C1 segment of cervical spinal cord (tissue), 14 donors: ENCODE measurements at regions not wholly inside any gene's neighbourhood (a gene's known extent, or its start where the extent isn't known, plus 50 kb on each side); places are given as distances from the start of the nearest gene placed in this dataset.
"Not testable (repeated sequence)": the region's sequence is repeated elsewhere in the genome, so short reads cannot be mapped to it uniquely, and the experiment has no call there.

ENCODE experiments used
- DNase-seq, 14 donors: peaks; one replicate each; lab custom pipeline; 2025; lab: John Stamatoyannopoulos, UW

GRCh38 chr13:66237411-66238062 is 992.6 kb downstream of the PCDH9 start:
- DNase-seq: no peak

- no peak for DNase-seq
Measured at GRCh38 chr13:66234159-66234558, 996.0 kb downstream of the PCDH9 start.

- DNase-seq: not testable (repeated sequence)
Measured at GRCh38 chr13:66231958-66232357, 998.2 kb downstream of the PCDH9 start.

- no peak for DNase-seq
Measured at GRCh38 chr13:66225072-66225471, 1005.1 kb downstream of the PCDH9 start.

GRCh38 chr13:66224663-66225062 is 1005.5 kb downstream of the PCDH9 start:
- DNase-seq: no peak

GRCh38 chr13:66222926-66223325 is 1007.2 kb downstream of the PCDH9 start:
- DNase-seq: no peak

GRCh38 chr13:66222127-66222526 is 1008.0 kb downstream of the PCDH9 start:
- DNase-seq: no peak

- no peak for DNase-seq
Measured at GRCh38 chr13:66219506-66219905, 1010.6 kb downstream of the PCDH9 start.

- no peak for DNase-seq
Measured at GRCh38 chr13:66218583-66218982, 1011.6 kb downstream of the PCDH9 start.

GRCh38 chr13:66216728-66217127 is 1013.4 kb downstream of the PCDH9 start:
- DNase-seq: no peak

- no peak for DNase-seq
Measured at GRCh38 chr13:66214467-66214866, 1015.7 kb downstream of the PCDH9 start.

- DNase-seq: no peak
Measured at GRCh38 chr13:66212511-66212910, 1017.6 kb downstream of the PCDH9 start.

- DNase-seq: no peak
Measured at GRCh38 chr13:66210677-66211076, 1019.5 kb downstream of the PCDH9 start.

GRCh38 chr13:66208589-66208988 is 1021.5 kb downstream of the PCDH9 start:
- no peak for DNase-seq

- DNase-seq: no peak
Measured at GRCh38 chr13:66207610-66208009, 1022.5 kb downstream of the PCDH9 start.

- DNase-seq: no peak
Measured at GRCh38 chr13:66205807-66206206, 1024.3 kb downstream of the PCDH9 start.

GRCh38 chr13:66200555-66200954 is 1029.6 kb downstream of the PCDH9 start:
- DNase-seq: no peak

GRCh38 chr13:66195238-66195637 is 1034.9 kb downstream of the PCDH9 start:
- DNase-seq: no peak

GRCh38 chr13:66189986-66190385 is 1040.2 kb downstream of the PCDH9 start:
- DNase-seq: no peak

- no peak for DNase-seq
Measured at GRCh38 chr13:66180836-66181235, 1049.3 kb downstream of the PCDH9 start.

- DNase-seq: no peak
Measured at GRCh38 chr13:66171920-66172319, 1058.2 kb downstream of the PCDH9 start.

GRCh38 chr13:66162470-66162869 is 1067.7 kb downstream of the PCDH9 start:
- DNase-seq: no peak

- DNase-seq: no peak
Measured at GRCh38 chr13:66159511-66159910, 1070.6 kb downstream of the PCDH9 start.

GRCh38 chr13:66154976-66155375 is 1075.2 kb downstream of the PCDH9 start:
- DNase-seq: no peak
